Umbilical cord (tissue), 1 donor: ENCODE measurements at regions not wholly inside any gene's neighbourhood (a gene's known extent, or its start where the extent isn't known, plus 50 kb on each side); places are given as distances from the start of the nearest gene placed in this dataset.

Experiments
- DNase-seq: peaks from one replicate; pipeline ENCODE4 v3.0.0-alpha.2; 2015; ENCODE audit warnings: low spot score

GRCh38 chr1:208511242-208511860, 267.2 kb upstream of the PLXNA2 start:
- DNase-seq = peak; percentile 74

- DNase-seq = no peak
These were observed 269.6 kb upstream of the PLXNA2 start for GRCh38 chr1:208513799-208514198.

GRCh38 chr1:208515129-208515528, 270.9 kb upstream of the PLXNA2 start:
- DNase-seq = no peak

GRCh38 chr1:208516780-208517179, 272.6 kb upstream of the PLXNA2 start:
- DNase-seq = no peak

- no peak for DNase-seq
These were observed 276.4 kb upstream of the PLXNA2 start for GRCh38 chr1:208520438-208521099.

- no peak for DNase-seq
These were observed 277.4 kb upstream of the PLXNA2 start for GRCh38 chr1:208521534-208521933.

- DNase-seq = no peak
These were observed 278.8 kb upstream of the PLXNA2 start for GRCh38 chr1:208523007-208523406.

- no peak for DNase-seq
These were observed 280.2 kb upstream of the PLXNA2 start for GRCh38 chr1:208524376-208524775.

- DNase-seq = no peak
These were observed 280.7 kb upstream of the PLXNA2 start for GRCh38 chr1:208524925-208525324.

- DNase-seq = no peak
These were observed 281.2 kb upstream of the PLXNA2 start for GRCh38 chr1:208525417-208525816.

- no peak for DNase-seq
These were observed 282.5 kb upstream of the PLXNA2 start for GRCh38 chr1:208526613-208527125.

GRCh38 chr1:208527156-208527555, 283.0 kb upstream of the PLXNA2 start:
- DNase-seq = no peak

GRCh38 chr1:208528578-208529240, 284.5 kb upstream of the PLXNA2 start:
- peak; percentile 59 for DNase-seq

- DNase-seq = no peak
These were observed 287.0 kb upstream of the PLXNA2 start for GRCh38 chr1:208531003-208531750.

GRCh38 chr1:208533746-208534598, 289.8 kb upstream of the PLXNA2 start:
- DNase-seq = no peak

- DNase-seq = peak; percentile 94
These were observed 290.4 kb upstream of the PLXNA2 start for GRCh38 chr1:208534599-208534897.

GRCh38 chr1:208534979-208535378, 290.8 kb upstream of the PLXNA2 start:
- no peak for DNase-seq

GRCh38 chr1:208535511-208535910, 291.3 kb upstream of the PLXNA2 start:
- peak; percentile 86 for DNase-seq

- peak; percentile 46 for DNase-seq
These were observed 292.0 kb upstream of the PLXNA2 start for GRCh38 chr1:208536212-208536611.

- no peak for DNase-seq
These were observed 293.0 kb upstream of the PLXNA2 start for GRCh38 chr1:208537198-208537597.

- DNase-seq = no peak
These were observed 293.9 kb upstream of the PLXNA2 start for GRCh38 chr1:208538078-208538477.
